Natural killer cell (primary cell): ENCODE measurements at regions not wholly inside any gene's neighbourhood (a gene's known extent, or its start where the extent isn't known, plus 50 kb on each side); places are given as distances from the start of the nearest gene placed in this dataset.

Source experiments
- ATAC-seq, 3 donors: fragments of 150-1000 bp in 2 of 3; fragments of 200-7000 bp in 1 of 3; cut with Tn5 transposase; 1 replicate in 1 of 3; 2 replicates in 2 of 3; pipeline ENCODE4 v1.10.0; 2021; ENCODE audit warnings: mild to moderate bottlenecking in 2 of 3, moderate library complexity in 2 of 3
- DNase-seq, 2 donors: peaks; one replicate each; pipeline versions ENCODE4 v3.0.0 to v3.0.0-alpha.2; 2013 to 2021; ENCODE audit warnings: mixed read lengths in 1 of 2
- H3K27ac ChIP-seq: one replicate; pipeline ENCODE4 v1.5.1; 2013; ENCODE audit warnings: mild to moderate bottlenecking, low read length
- H3K27me3 ChIP-seq: one replicate; pipeline ENCODE4 v1.6.1; 2013; ENCODE audit warnings: low read length; ENCODE audit not compliant: control insufficient read depth, insufficient read depth
- H3K36me3 ChIP-seq: one replicate; pipeline ENCODE4 v1.6.1; 2013; ENCODE audit warnings: low read length; ENCODE audit not compliant: control insufficient read depth, insufficient read depth
- H3K4me1 ChIP-seq: one replicate; pipeline ENCODE4 v1.6.1; 2013; ENCODE audit warnings: low read length; ENCODE audit not compliant: control insufficient read depth, insufficient read depth
- H3K4me3 ChIP-seq: one replicate; pipeline ENCODE4 v1.5.1; 2013; ENCODE audit warnings: low read length
- H3K9me3 ChIP-seq: one replicate; pipeline ENCODE4 v1.6.1; 2013; ENCODE audit warnings: low read length; ENCODE audit not compliant: control insufficient read depth, insufficient read depth
- H3K27ac Mint-ChIP-seq, 2 donors: one replicate each; pipeline ENCODE4 v1.8.0; 2022; ENCODE audit warnings: mild to moderate bottlenecking in 2 of 2, mixed read lengths in 2 of 2, moderate library complexity in 1 of 2
- H3K27me3 Mint-ChIP-seq, 2 donors: one replicate each; pipeline ENCODE4 v1.8.0; 2022; ENCODE audit warnings: low read depth in 2 of 2, mixed read lengths in 2 of 2
- H3K36me3 Mint-ChIP-seq: one replicate; pipeline ENCODE4 v1.8.0; 2022; ENCODE audit warnings: mixed read lengths
- H3K4me1 Mint-ChIP-seq, 2 donors: one replicate each; pipeline ENCODE4 v1.8.0; 2022; ENCODE audit warnings: mixed read lengths in 2 of 2
- H3K4me3 Mint-ChIP-seq: one replicate; pipeline ENCODE4 v1.8.0; 2022; ENCODE audit warnings: mild to moderate bottlenecking, moderate library complexity, mixed read lengths
- H3K9me3 Mint-ChIP-seq, 2 donors: one replicate each; pipeline ENCODE4 v1.8.0; 2022; ENCODE audit warnings: mixed read lengths in 2 of 2
- CTCF ChIP-seq: fragments of 200-600 bp; IDR thresholded peaks from one replicate; pipeline ENCODE4 v1.8.0; 2022; ENCODE audit warnings: antibody characterized with exemption
- WGBS: methylation state at CpG from one replicate; pipeline ENCODE4 v1.1.7; 2013; ENCODE audit warnings: missing lambda C conversion rate; ENCODE audit not compliant: insufficient coverage; 5-methylcytosine and 5-hydroxymethylcytosine counted together
- intact Hi-C: fragments of 100-400 bp; cut with micrococcal nuclease; formaldehyde crosslinking; loops from one replicate; pipeline ENCODE4 v1.14.2; 2022

- peaks cover 6% of the 10 kb centered on the region for H3K27me3 ChIP-seq
- Mint-ChIP-seq H3K36me3 (no peaks in the 10 kb centered on the region), H3K27ac (no peak overlapping the region), H3K27me3 (peaks cover 22 to 57% of the 10 kb centered on the region in 2 donors), H3K4me3 (no peak overlapping the region), H3K9me3 (no peaks in the 10 kb centered on the region), H3K4me1 (peaks cover 7 to 11% of the 10 kb centered on the region in 2 donors)
- 81% methylated on average over 5 of the region's 7 CpGs for WGBS
- H3K27ac ChIP-seq = no peak overlapping the region
- H3K4me3 ChIP-seq = no peak overlapping the region
- H3K4me1 ChIP-seq = peaks cover 1% of the 10 kb centered on the region
- TF ChIP-seq CTCF = no peak
- H3K36me3 ChIP-seq = no peaks in the 10 kb centered on the region
- DNase-seq = no peak
- intact Hi-C loops = no loop called here
- no peak for ATAC-seq
- H3K9me3 ChIP-seq = no peaks in the 10 kb centered on the region
These were observed 175.8 kb downstream of the CSNK2A3 start for GRCh38 chr11:11177156-11177808.

- ATAC-seq (no peak), DNase-seq (no peak)
- Histone ChIP-seq H3K4me3 (no peak overlapping the region), H3K27ac (no peak overlapping the region), H3K4me1 (peaks cover 12% of the 10 kb centered on the region), H3K36me3 (no peaks in the 10 kb centered on the region), H3K27me3 (peaks cover 6% of the 10 kb centered on the region), H3K9me3 (no peaks in the 10 kb centered on the region)
- intact Hi-C loops = no loop called here
- Mint-ChIP-seq H3K27me3 (peaks cover 22 to 63% of the 10 kb centered on the region in 2 donors), H3K4me3 (no peak overlapping the region), H3K27ac (no peak overlapping the region), H3K9me3 (no peaks in the 10 kb centered on the region), H3K4me1 (peaks cover 17 to 21% of the 10 kb centered on the region in 2 donors), H3K36me3 (no peaks in the 10 kb centered on the region)
- WGBS = 87% methylated on average over 2 of the region's 2 CpGs
- no peak for TF ChIP-seq CTCF
These were observed 179.6 kb downstream of the CSNK2A3 start for GRCh38 chr11:11173316-11174025.

DNA sequence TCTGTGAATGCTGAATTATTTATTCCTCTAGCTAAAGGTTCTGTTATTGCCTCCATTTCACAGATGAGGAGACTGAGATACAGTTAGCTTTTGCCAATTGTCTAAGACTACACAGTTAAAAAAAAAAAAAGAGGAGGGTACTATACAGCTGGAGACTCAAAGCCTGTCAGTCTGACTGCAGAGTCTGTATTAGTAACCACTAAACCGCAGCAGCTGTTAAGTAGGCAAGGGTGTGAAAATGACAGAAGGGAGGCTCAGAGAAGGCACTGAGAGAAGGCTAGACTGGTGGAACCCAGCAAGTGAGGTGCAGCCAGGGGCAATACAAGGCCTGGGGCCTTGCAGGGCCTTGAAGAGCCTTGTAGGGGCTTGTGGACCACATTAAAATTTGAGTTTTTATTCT lies 181.2 kb downstream of the CSNK2A3 start:
- no peaks in the 10 kb centered on the region for H3K9me3 ChIP-seq
- no peak overlapping the region for H3K27ac ChIP-seq
- H3K4me1 ChIP-seq = peaks cover 12% of the 10 kb centered on the region
- no peak for TF ChIP-seq CTCF
- WGBS = 62% methylated on average over 1 of the region's 1 CpG
- Mint-ChIP-seq H3K4me1 (peaks cover 17 to 21% of the 10 kb centered on the region in 2 donors), H3K27me3 (peaks cover 26 to 79% of the 10 kb centered on the region in 2 donors), H3K27ac (peak overlapping the region; percentile 42 to 80), H3K36me3 (no peaks in the 10 kb centered on the region), H3K4me3 (peak overlapping the region; percentile 60), H3K9me3 (no peaks in the 10 kb centered on the region)
- intact Hi-C loops = no loop called here
- H3K27me3 ChIP-seq = peaks cover 6% of the 10 kb centered on the region
- no peaks in the 10 kb centered on the region for H3K36me3 ChIP-seq
- DNase-seq (peak; percentile 24 to 79), ATAC-seq (peak; percentile 88 to 99 (median 97))
- H3K4me3 ChIP-seq = no peak overlapping the region
